Gastrocnemius medialis (tissue), 4 donors: ENCODE measurements at regions not wholly inside any gene's neighbourhood (a gene's known extent, or its start where the extent isn't known, plus 50 kb on each side); places are given as distances from the start of the nearest gene placed in this dataset.

Experiments
- ATAC-seq, 2 donors: fragments of 150-250 bp; one replicate each; pipeline ENCODE4 v1.9.1; 2016
- DNase-seq, 2 donors: peaks; one replicate each; pipeline ENCODE4 v3.0.0-alpha.2; 2019
- H3K27ac ChIP-seq, 4 donors: fragments of 200-600 bp; sonication (generic); 1 replicate in 1 of 4; 2 replicates in 3 of 4; pipeline ENCODE4 v1.5.1; 2016 to 2018; ENCODE audit warnings: mild to moderate bottlenecking in 2 of 4, moderate library complexity in 1 of 4
- H3K27me3 ChIP-seq, 3 donors: fragments of 200-600 bp; sonication (generic) in 2 of 3; 1 replicate in 1 of 3; 2 replicates in 2 of 3; pipeline versions ENCODE4 v1.5.1 to v1.6.0; 2016 to 2019; ENCODE audit warnings: mild to moderate bottlenecking in 1 of 3, moderate library complexity in 1 of 3
- H3K36me3 ChIP-seq, 2 donors: fragments of 200-600 bp; sonication (generic) in 1 of 2; one replicate each; pipeline ENCODE4 v1.5.1; 2017 to 2018
- H3K4me1 ChIP-seq, 2 donors: fragments of 200-600 bp; sonication (generic) in 1 of 2; one replicate each; pipeline ENCODE4 v1.5.1; 2016 to 2017; ENCODE audit warnings: mild to moderate bottlenecking in 2 of 2
- H3K4me3 ChIP-seq, 4 donors: fragments of 200-600 bp; sonication (generic) in 3 of 4; 1 replicate in 1 of 4; 2 replicates in 3 of 4; pipeline ENCODE4 v1.5.1; 2016 to 2019; ENCODE audit warnings: mild to moderate bottlenecking in 2 of 4
- H3K9me3 ChIP-seq, 3 donors: fragments of 200-600 bp; sonication (generic) in 2 of 3; 1 replicate in 1 of 3; 2 replicates in 2 of 3; pipeline ENCODE4 v1.5.1; 2016 to 2019
- POLR2A ChIP-seq, 2 donors: fragments of 450-650 bp; IDR thresholded peaks; one replicate each; pipeline ENCODE4 v1.6.1; 2017; ENCODE audit warnings: antibody characterized with exemption in 2 of 2, mild to moderate bottlenecking in 2 of 2, moderate library complexity in 2 of 2
- in situ Hi-C, 4 donors: fragments of 200-750 bp; cut with MboI; loops; one replicate each; pipeline versions ENCODE4 v1.15.0 to v1.8.0; 2017; ENCODE audit warnings: low sequenced_read_pairs in 4 of 4
- intact Hi-C: fragments of 100-400 bp; cut with DNase I; formaldehyde crosslinking; loops from one replicate; pipeline ENCODE4 v1.15.1; 2023; ENCODE audit warnings: low total_unique reads
- TF ChIP-seq, protein P1 (sequence below), 5 experiments: fragments of 450-650 bp in 3 of 5; fragments of 200-600 bp in 2 of 5; sonication (generic) in 2 of 5; IDR thresholded peaks in 4 of 5; conservative IDR thresholded peaks in 1 of 5; 1 replicate in 4 of 5; 2 replicates in 1 of 5; pipeline ENCODE4 v1.5.1; 2016 to 2019; ENCODE audit warnings: antibody characterized with exemption in 5 of 5, mild to moderate bottlenecking in 3 of 5, moderate library complexity in 3 of 5

DNA sequence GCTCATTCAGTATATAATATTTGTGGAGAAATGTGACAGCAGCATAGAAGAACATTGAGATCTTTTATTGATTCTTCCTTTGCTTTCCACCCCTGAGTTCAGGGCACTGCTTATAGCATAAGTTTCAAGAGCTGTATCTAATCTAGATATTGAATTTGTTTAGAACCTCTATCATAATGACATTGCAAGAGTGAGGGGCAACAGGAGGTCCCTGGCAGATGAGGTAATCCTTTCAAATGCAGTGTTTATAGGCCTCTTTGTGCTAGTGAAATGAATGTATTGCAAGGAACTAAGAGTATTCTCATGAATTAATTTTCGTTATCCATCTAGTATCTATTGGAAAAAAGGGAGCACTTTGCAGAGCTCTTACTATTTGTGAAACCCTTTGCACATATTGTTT lies 167.2 kb upstream of the FERD3L start:
- TF ChIP-seq, protein P1, sequence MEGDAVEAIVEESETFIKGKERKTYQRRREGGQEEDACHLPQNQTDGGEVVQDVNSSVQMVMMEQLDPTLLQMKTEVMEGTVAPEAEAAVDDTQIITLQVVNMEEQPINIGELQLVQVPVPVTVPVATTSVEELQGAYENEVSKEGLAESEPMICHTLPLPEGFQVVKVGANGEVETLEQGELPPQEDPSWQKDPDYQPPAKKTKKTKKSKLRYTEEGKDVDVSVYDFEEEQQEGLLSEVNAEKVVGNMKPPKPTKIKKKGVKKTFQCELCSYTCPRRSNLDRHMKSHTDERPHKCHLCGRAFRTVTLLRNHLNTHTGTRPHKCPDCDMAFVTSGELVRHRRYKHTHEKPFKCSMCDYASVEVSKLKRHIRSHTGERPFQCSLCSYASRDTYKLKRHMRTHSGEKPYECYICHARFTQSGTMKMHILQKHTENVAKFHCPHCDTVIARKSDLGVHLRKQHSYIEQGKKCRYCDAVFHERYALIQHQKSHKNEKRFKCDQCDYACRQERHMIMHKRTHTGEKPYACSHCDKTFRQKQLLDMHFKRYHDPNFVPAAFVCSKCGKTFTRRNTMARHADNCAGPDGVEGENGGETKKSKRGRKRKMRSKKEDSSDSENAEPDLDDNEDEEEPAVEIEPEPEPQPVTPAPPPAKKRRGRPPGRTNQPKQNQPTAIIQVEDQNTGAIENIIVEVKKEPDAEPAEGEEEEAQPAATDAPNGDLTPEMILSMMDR (IDR thresholded peaks at IDR 0.05 in 4 of 5, conservative IDR thresholded peaks at IDR 0.05 in 1 of 5): no peak
- no peak for TF ChIP-seq POLR2A (IDR thresholded peaks at IDR 0.05)
- H3K9me3 ChIP-seq: no peaks in the 10 kb centered on the region
- no peaks in the 10 kb centered on the region for H3K27me3 ChIP-seq
- intact Hi-C loops: no loop called here
- no peaks in the 10 kb centered on the region for H3K36me3 ChIP-seq
- no peak overlapping the region for H3K4me3 ChIP-seq
- H3K4me1 ChIP-seq: no peaks in the 10 kb centered on the region
- no peak overlapping the region for H3K27ac ChIP-seq
- ATAC-seq: no peak
- no peak for DNase-seq
- in situ Hi-C loops: no loop called here

- TF ChIP-seq, protein P1 (IDR thresholded peaks at IDR 0.05 in 4 of 5, conservative IDR thresholded peaks at IDR 0.05 in 1 of 5): no peak
- TF ChIP-seq POLR2A (IDR thresholded peaks at IDR 0.05): no peak
- ATAC-seq (no peak), DNase-seq (no peak)
- in situ Hi-C loops (no loop called here), intact Hi-C loops (no loop called here)
- Histone ChIP-seq H3K27me3 (no peaks in the 10 kb centered on the region), H3K4me3 (no peak overlapping the region), H3K9me3 (no peaks in the 10 kb centered on the region), H3K27ac (no peak overlapping the region), H3K4me1 (no peaks in the 10 kb centered on the region), H3K36me3 (no peaks in the 10 kb centered on the region)
Measured at GRCh38 chr7:19307554-19307953, 162.3 kb upstream of the FERD3L start.

DNA sequence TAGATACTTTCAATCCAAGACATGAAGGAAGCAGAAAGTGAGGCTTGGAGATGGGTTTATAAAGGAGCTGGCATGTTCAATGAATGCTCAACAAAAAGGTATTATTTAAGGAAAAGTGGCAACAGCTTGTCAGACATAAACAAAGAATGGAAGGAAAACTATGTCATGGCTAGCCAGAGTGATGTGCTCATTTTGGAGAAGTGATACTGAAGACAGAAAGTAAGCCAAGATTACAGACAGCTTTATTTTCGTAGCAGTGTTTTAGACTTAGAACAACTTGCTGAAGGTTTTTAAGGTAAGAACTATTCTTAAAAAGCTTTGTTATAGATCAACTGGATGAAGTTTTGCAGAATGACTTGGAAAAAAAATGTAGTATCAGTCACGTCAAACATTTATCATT lies 160.5 kb upstream of the FERD3L start:
- no peaks in the 10 kb centered on the region for H3K9me3 ChIP-seq
- H3K27me3 ChIP-seq: no peaks in the 10 kb centered on the region
- no peak for ATAC-seq
- no peak overlapping the region for H3K4me3 ChIP-seq
- intact Hi-C loops: no loop called here
- no peaks in the 10 kb centered on the region for H3K4me1 ChIP-seq
- no peak overlapping the region for H3K27ac ChIP-seq
- DNase-seq: no peak
- no peaks in the 10 kb centered on the region for H3K36me3 ChIP-seq
- in situ Hi-C loops: no loop called here
- TF ChIP-seq, protein P1 (IDR thresholded peaks at IDR 0.05 in 4 of 5, conservative IDR thresholded peaks at IDR 0.05 in 1 of 5): no peak
- TF ChIP-seq POLR2A (IDR thresholded peaks at IDR 0.05): no peak

DNA sequence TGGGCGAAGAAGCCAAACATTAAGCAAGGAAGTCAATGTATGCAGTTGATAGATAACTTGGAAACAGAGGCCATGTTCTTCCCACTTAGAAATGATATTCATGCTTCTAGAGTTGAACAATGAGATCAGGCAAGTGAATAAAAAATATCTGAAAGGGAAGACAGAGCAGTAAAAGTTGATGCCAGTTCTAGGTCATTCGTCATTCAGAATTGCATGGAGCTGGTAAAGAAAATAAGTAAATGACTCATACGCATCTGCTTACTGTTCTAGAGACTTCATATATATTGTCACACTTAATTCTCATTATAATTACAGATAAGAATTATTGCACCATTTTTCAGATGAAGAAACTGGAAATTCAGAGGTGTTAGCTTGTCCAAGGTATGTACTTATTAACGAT lies 158.9 kb upstream of the FERD3L start:
- DNase-seq: no peak
- intact Hi-C loops: no loop called here
- Histone ChIP-seq H3K4me1 (no peaks in the 10 kb centered on the region), H3K36me3 (no peaks in the 10 kb centered on the region), H3K4me3 (no peak overlapping the region), H3K9me3 (no peaks in the 10 kb centered on the region), H3K27ac (no peak overlapping the region), H3K27me3 (no peaks in the 10 kb centered on the region)
- in situ Hi-C loops: no loop called here
- no peak for ATAC-seq
- TF ChIP-seq, protein P1 (IDR thresholded peaks at IDR 0.05 in 4 of 5, conservative IDR thresholded peaks at IDR 0.05 in 1 of 5): no peak
- no peak for TF ChIP-seq POLR2A (IDR thresholded peaks at IDR 0.05)

- Histone ChIP-seq H3K27me3 (no peaks in the 10 kb centered on the region), H3K4me1 (no peaks in the 10 kb centered on the region), H3K36me3 (no peaks in the 10 kb centered on the region), H3K4me3 (no peak overlapping the region), H3K9me3 (no peaks in the 10 kb centered on the region), H3K27ac (no peak overlapping the region)
- DNase-seq (no peak), ATAC-seq (no peak)
- intact Hi-C loops (no loop called here), in situ Hi-C loops (no loop called here)
- TF ChIP-seq, protein P1 (IDR thresholded peaks at IDR 0.05 in 4 of 5, conservative IDR thresholded peaks at IDR 0.05 in 1 of 5): no peak
- no peak for TF ChIP-seq POLR2A (IDR thresholded peaks at IDR 0.05)
Measured at GRCh38 chr7:19302731-19303130, 157.5 kb upstream of the FERD3L start.
